SU-DHL-6 (cell line): ENCODE measurements at regions not wholly inside any gene's neighbourhood (a gene's known extent, or its start where the extent isn't known, plus 50 kb on each side); places are given as distances from the start of the nearest gene placed in this dataset.

Experiments used
- EZH2phosphoT487 ChIP-seq: fragments of 200-600 bp; sonication (generic), shearing (Covaris generic); conservative IDR thresholded peaks from 2 replicates; pipeline ENCODE4 v1.6.1; 2018; ENCODE audit warnings: mild to moderate bottlenecking, antibody characterized with exemption, low read length, moderate library complexity, mixed read lengths
- TF ChIP-seq, protein P1 (sequence below): fragments of 200-600 bp; sonication (generic); IDR thresholded peaks from one replicate; pipeline ENCODE4 v1.5.1; 2017; ENCODE audit warnings: antibody characterized with exemption, mild to moderate bottlenecking, low read length, moderate library complexity; ENCODE audit not compliant: insufficient read depth, poor library complexity, severe bottlenecking

DNA sequence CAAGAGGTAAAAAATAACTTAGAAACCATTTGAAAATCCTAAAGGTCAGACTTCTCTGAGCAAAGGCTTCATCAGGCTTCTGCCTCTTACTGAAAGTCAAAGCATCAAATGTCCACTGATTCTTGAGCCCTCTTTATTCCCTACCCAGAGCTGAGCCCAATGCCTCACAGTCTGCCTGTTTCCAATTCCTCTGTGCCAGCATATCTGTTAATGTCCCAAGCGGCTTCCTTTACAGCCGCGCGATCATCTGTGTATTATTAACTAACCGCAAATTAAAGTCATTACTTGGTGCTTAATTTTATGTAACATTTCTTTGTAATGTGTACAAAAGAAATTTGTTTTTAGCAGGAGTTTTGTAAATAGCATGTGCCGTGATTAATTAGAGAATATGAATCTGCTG, 418.8 kb upstream of the HNRNPA3 start:
- TF ChIP-seq, protein P1, sequence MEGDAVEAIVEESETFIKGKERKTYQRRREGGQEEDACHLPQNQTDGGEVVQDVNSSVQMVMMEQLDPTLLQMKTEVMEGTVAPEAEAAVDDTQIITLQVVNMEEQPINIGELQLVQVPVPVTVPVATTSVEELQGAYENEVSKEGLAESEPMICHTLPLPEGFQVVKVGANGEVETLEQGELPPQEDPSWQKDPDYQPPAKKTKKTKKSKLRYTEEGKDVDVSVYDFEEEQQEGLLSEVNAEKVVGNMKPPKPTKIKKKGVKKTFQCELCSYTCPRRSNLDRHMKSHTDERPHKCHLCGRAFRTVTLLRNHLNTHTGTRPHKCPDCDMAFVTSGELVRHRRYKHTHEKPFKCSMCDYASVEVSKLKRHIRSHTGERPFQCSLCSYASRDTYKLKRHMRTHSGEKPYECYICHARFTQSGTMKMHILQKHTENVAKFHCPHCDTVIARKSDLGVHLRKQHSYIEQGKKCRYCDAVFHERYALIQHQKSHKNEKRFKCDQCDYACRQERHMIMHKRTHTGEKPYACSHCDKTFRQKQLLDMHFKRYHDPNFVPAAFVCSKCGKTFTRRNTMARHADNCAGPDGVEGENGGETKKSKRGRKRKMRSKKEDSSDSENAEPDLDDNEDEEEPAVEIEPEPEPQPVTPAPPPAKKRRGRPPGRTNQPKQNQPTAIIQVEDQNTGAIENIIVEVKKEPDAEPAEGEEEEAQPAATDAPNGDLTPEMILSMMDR = no peak
- no peak for TF ChIP-seq EZH2phosphoT487
